ENCODE measurements at regions not wholly inside any gene's neighbourhood (a gene's known extent, or its start where the extent isn't known, plus 50 kb on each side); places are given as distances from the start of the nearest gene placed in this dataset.

GRCh38 chr6:44022671-44023352 is 104.4 kb downstream of the MRPL14 start:
- TF ChIP-seq CTCF (IDR thresholded peaks at IDR 0.05) = no peak
- TF ChIP-seq POLR2A (IDR thresholded peaks at IDR 0.05) = no peak
- Histone ChIP-seq H3K36me3 (replicated peaks in 1 of 2) (no peaks in the 10 kb centered on the region), H3K9me3 (replicated peaks in 1 of 3) (no peaks in the 10 kb centered on the region), H3K27me3 (no peaks in the 10 kb centered on the region), H3K4me1 (replicated peaks in 1 of 2) (peaks cover 0 to 5% of the 10 kb centered on the region in 2 donors), H3K27ac (no peak overlapping the region), H3K4me3 (no peak overlapping the region)
- intact Hi-C loops (cut with DNase I) = no loop called here
- no peak for DNase-seq
- 85 to 92% (median 88%) methylated on average over 14 of the region's 14 CpGs for WGBS, 4 donors

- intact Hi-C loops (cut with DNase I) = no loop called here
- H3K27ac ChIP-seq = no peak overlapping the region
- no peak for TF ChIP-seq CTCF (IDR thresholded peaks at IDR 0.05)
- TF ChIP-seq POLR2A (IDR thresholded peaks at IDR 0.05) = no peak
- H3K9me3 ChIP-seq (replicated peaks in 1 of 3) = no peaks in the 10 kb centered on the region
- WGBS, 4 donors = 82 to 84% (median 83%) methylated on average over 6 to 7 of the region's 7 CpGs
- no peaks in the 10 kb centered on the region for H3K36me3 ChIP-seq (replicated peaks in 1 of 2)
- no peak overlapping the region for H3K4me3 ChIP-seq
- no peaks in the 10 kb centered on the region for H3K27me3 ChIP-seq
- no peak for DNase-seq
- peaks cover 0 to 5% of the 10 kb centered on the region in 2 donors for H3K4me1 ChIP-seq (replicated peaks in 1 of 2)
Measured at GRCh38 chr6:44022296-44022661, 105.0 kb downstream of the MRPL14 start.

- WGBS, 4 donors = 84 to 88% (median 88%) methylated on average over 8 to 9 of the region's 9 CpGs
- peaks cover 0 to 5% of the 10 kb centered on the region in 2 donors for H3K4me1 ChIP-seq (replicated peaks in 1 of 2)
- no peaks in the 10 kb centered on the region for H3K36me3 ChIP-seq (replicated peaks in 1 of 2)
- intact Hi-C loops (cut with DNase I) = no loop called here
- H3K27ac ChIP-seq = no peak overlapping the region
- H3K27me3 ChIP-seq = no peaks in the 10 kb centered on the region
- TF ChIP-seq CTCF (IDR thresholded peaks at IDR 0.05) (no peak), POLR2A (IDR thresholded peaks at IDR 0.05) (no peak)
- H3K4me3 ChIP-seq = no peak overlapping the region
- H3K9me3 ChIP-seq (replicated peaks in 1 of 3) = no peaks in the 10 kb centered on the region
- peak in 1 of 7 donors; percentile 3 for DNase-seq
Measured at GRCh38 chr6:44021589-44022295, 105.5 kb downstream of the MRPL14 start.

- no peak overlapping the region for H3K4me3 ChIP-seq
- no peaks in the 10 kb centered on the region for H3K36me3 ChIP-seq (replicated peaks in 1 of 2)
- H3K9me3 ChIP-seq (replicated peaks in 1 of 3) = no peaks in the 10 kb centered on the region
- no peak for DNase-seq
- peaks cover 0 to 5% of the 10 kb centered on the region in 2 donors for H3K4me1 ChIP-seq (replicated peaks in 1 of 2)
- no peaks in the 10 kb centered on the region for H3K27me3 ChIP-seq
- no peak overlapping the region for H3K27ac ChIP-seq
- 96 to 98% (median 97%) methylated on average over 12 of the region's 12 CpGs for WGBS, 4 donors
- TF ChIP-seq CTCF (IDR thresholded peaks at IDR 0.05) (no peak), POLR2A (IDR thresholded peaks at IDR 0.05) (no peak)
- intact Hi-C loops (cut with DNase I) = no loop called here
Measured at GRCh38 chr6:44020664-44021425, 106.4 kb downstream of the MRPL14 start.
